ENCODE measurements at regions not wholly inside any gene's neighbourhood (a gene's known extent, or its start where the extent isn't known, plus 50 kb on each side); places are given as distances from the start of the nearest gene placed in this dataset.
A peak's percentile ranks its signal among the peaks of the same experiment; 100 is the strongest.

DNA sequence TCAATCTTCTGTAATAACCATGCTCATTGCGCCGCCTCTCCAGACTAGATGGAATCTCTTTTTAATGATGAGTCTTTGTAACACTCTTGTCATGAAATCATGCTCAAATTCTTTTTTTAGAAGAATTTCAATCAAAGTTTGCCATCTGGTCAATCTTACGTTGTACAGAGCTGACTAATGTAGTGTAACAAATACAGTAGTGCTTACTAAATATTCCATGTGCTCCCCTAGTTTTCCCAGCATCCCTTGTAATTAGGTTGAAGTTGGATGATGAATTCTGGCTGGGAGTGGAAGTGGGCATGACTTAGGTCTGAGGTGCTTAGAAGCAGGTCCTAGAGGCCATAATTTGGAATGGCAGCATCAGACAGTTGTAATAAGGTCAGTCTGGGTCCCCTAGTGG lies 309.1 kb upstream of the SNX7 start:
- no peaks in the 10 kb centered on the region for H3K4me1 ChIP-seq (ENCODE audit: insufficient read depth, low read length)
- ChIA-PET POLR2A (ENCODE audit: partially characterized antibody) (no interaction called here), CTCF (ENCODE audit: partially characterized antibody) (no interaction called here)
- Mint-ChIP-seq H3K4me1 (peaks cover 0 to 10% (median 7%) of the 10 kb centered on the region in 4 donors), H3K9me3 (peaks cover 0 to 4% (median 0%) of the 10 kb centered on the region in 8 donors), H3K27me3 (peaks cover 0 to 4% of the 10 kb centered on the region in 2 donors), H3K4me3 (no peak overlapping the region), H3K27ac (no peak overlapping the region), H3K36me3 (no peaks in the 10 kb centered on the region)
- no peaks in the 10 kb centered on the region for H3K36me3 ChIP-seq (ENCODE audit: insufficient read depth, low read length)
- H3K27me3 ChIP-seq (ENCODE audit: insufficient read depth, low read length): no peaks in the 10 kb centered on the region
- no peak for DNase-seq
- no peak overlapping the region for H3K4me3 ChIP-seq (ENCODE audit: low read length in 2 of 2)
- no peaks in the 10 kb centered on the region for H3K9me3 ChIP-seq (ENCODE audit: control insufficient read depth in 1 of 2, low read length in 2 of 2)
- intact Hi-C loops (cut with micrococcal nuclease): no loop called here
- no peak overlapping the region for H3K27ac ChIP-seq (ENCODE audit: low read depth, low read length)

DNA sequence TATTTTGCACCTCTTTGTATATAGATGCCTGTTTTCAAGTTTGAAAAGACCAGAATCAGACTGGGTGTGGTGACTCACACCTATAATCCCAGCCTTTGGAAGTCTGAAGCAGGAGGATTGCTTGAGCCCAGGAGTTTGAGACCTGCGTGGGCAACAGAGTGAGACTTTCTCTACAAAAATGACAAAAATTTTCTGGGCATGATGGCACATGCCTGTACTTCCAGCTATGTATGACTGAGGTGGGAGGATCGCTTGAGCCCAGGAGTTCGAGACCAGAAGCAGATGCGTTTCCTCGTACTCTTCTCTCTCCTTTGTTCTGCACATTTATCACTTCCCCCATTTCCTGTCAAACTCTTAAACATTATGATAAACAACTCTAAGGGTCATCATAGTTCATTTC lies 310.0 kb upstream of the SNX7 start:
- no peaks in the 10 kb centered on the region for H3K36me3 Mint-ChIP-seq
- ChIA-PET POLR2A (ENCODE audit: partially characterized antibody) (no interaction called here), CTCF (ENCODE audit: partially characterized antibody) (no interaction called here)

DNA sequence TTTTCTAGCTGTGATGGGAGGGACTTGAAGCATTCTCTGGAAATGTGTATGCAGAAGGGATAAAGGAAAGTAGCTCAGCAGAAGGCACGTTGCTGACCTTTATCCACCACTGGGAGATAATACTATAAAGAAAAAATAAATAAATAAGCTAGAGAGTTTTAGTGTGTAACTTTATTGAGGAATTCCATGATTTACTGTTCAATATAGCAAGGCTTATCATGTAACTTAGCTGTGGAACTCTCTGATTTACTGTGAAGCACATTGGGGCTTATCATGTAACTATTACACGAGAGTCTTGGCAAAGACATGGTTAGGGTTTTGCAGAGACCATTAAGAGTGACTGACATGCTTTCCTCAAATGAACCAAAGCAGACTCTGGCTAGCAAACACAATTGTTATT lies 316.1 kb upstream of the SNX7 start:
- no peaks in the 10 kb centered on the region for H3K27me3 ChIP-seq (ENCODE audit: insufficient read depth, low read length)
- H3K4me1 ChIP-seq (ENCODE audit: insufficient read depth, low read length): no peaks in the 10 kb centered on the region
- H3K27ac ChIP-seq (ENCODE audit: low read depth, low read length): no peak overlapping the region
- Mint-ChIP-seq H3K36me3 (no peaks in the 10 kb centered on the region), H3K27ac (no peak overlapping the region), H3K9me3 (peaks cover 0 to 4% (median 0%) of the 10 kb centered on the region in 8 donors), H3K27me3 (peaks cover 0 to 1% of the 10 kb centered on the region in 2 donors), H3K4me3 (no peak overlapping the region), H3K4me1 (peaks cover 0 to 1% (median 0%) of the 10 kb centered on the region in 4 donors)
- no peaks in the 10 kb centered on the region for H3K36me3 ChIP-seq (ENCODE audit: insufficient read depth, low read length)
- POLR2A ChIA-PET (ENCODE audit: partially characterized antibody): no interaction called here
- no peaks in the 10 kb centered on the region for H3K9me3 ChIP-seq (ENCODE audit: control insufficient read depth in 1 of 2, low read length in 2 of 2)
- intact Hi-C loops (cut with micrococcal nuclease): no loop called here
- DNase-seq: no peak
- CTCF ChIA-PET (ENCODE audit: partially characterized antibody): no interaction called here
- H3K4me3 ChIP-seq (ENCODE audit: low read length in 2 of 2): no peak overlapping the region

More for the DNA sequence above, 310.0 kb upstream of the SNX7 start:
- H3K27me3 Mint-ChIP-seq: peaks cover 0 to 4% of the 10 kb centered on the region in 2 donors
- H3K4me1 ChIP-seq (ENCODE audit: insufficient read depth, low read length): no peaks in the 10 kb centered on the region
- H3K9me3 Mint-ChIP-seq: peaks cover 0 to 4% (median 0%) of the 10 kb centered on the region in 8 donors
- intact Hi-C loops (cut with micrococcal nuclease): no loop called here
- H3K9me3 ChIP-seq (ENCODE audit: control insufficient read depth in 1 of 2, low read length in 2 of 2): no peaks in the 10 kb centered on the region
- H3K27ac ChIP-seq (ENCODE audit: low read depth, low read length): no peak overlapping the region
- H3K27me3 ChIP-seq (ENCODE audit: insufficient read depth, low read length): no peaks in the 10 kb centered on the region
- peaks cover 0 to 10% (median 7%) of the 10 kb centered on the region in 4 donors for H3K4me1 Mint-ChIP-seq
- no peak for DNase-seq
- no peak overlapping the region for H3K4me3 ChIP-seq (ENCODE audit: low read length in 2 of 2)
- H3K4me3 Mint-ChIP-seq: peak overlapping the region in 2 of 8 donors; percentile 22 to 29
- H3K27ac Mint-ChIP-seq: no peak overlapping the region
- H3K36me3 ChIP-seq (ENCODE audit: insufficient read depth, low read length): no peaks in the 10 kb centered on the region

DNA sequence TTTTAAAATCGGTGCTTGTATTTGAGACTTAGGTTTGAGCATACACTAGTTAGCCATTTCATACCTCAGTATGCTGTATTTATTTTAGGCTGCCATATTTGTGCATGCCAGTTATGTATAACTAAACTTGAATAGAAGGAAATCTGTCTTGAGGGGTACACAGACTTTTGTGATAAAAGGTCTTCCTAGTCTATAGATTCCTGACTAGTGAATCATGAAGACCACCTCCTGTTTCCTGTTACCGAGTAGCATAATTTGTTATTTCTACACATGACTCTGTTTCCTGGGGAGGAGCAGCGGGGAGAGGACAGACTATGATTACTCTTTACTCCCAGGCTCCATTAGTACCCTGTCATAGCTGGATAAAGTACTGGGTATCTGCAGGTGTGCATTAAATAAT lies 316.8 kb upstream of the SNX7 start:
- Histone ChIP-seq H3K4me1 (ENCODE audit: insufficient read depth, low read length) (no peaks in the 10 kb centered on the region), H3K36me3 (ENCODE audit: insufficient read depth, low read length) (no peaks in the 10 kb centered on the region), H3K4me3 (ENCODE audit: low read length in 2 of 2) (no peak overlapping the region), H3K27me3 (ENCODE audit: insufficient read depth, low read length) (no peaks in the 10 kb centered on the region), H3K9me3 (ENCODE audit: control insufficient read depth in 1 of 2, low read length in 2 of 2) (no peaks in the 10 kb centered on the region), H3K27ac (ENCODE audit: low read depth, low read length) (no peak overlapping the region)
- Mint-ChIP-seq H3K36me3 (no peaks in the 10 kb centered on the region), H3K27ac (no peak overlapping the region), H3K4me3 (no peak overlapping the region), H3K27me3 (no peaks in the 10 kb centered on the region), H3K4me1 (peaks cover 0 to 1% (median 0%) of the 10 kb centered on the region in 4 donors), H3K9me3 (peaks cover 0 to 4% (median 0%) of the 10 kb centered on the region in 8 donors)
- DNase-seq: no peak
- POLR2A ChIA-PET (ENCODE audit: partially characterized antibody): no interaction called here
- CTCF ChIA-PET (ENCODE audit: partially characterized antibody): no interaction called here
- intact Hi-C loops (cut with micrococcal nuclease): no loop called here

DNA sequence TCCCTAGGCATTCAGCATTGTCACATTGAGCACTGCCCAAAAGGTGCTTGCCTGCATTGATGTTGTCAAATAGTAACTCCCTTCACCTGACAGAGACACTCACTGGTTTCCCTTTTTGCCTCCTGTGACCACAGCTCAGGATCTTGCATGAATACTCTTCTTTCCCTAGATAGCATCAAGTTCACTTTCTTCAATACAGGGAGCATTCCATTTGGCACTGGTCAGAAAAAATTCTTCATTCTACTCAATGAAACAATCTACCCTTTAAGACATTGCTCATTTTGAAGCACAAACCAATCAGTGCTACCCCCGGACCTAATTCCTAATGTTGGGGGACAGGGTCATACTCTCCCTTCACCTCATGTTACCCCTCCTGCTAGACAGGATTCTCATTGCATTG lies 319.0 kb upstream of the SNX7 start:
- H3K27ac Mint-ChIP-seq: no peak overlapping the region
- POLR2A ChIA-PET (ENCODE audit: partially characterized antibody): no interaction called here
- Histone ChIP-seq H3K4me3 (ENCODE audit: low read length in 2 of 2) (no peak overlapping the region), H3K27ac (ENCODE audit: low read depth, low read length) (no peak overlapping the region), H3K36me3 (ENCODE audit: insufficient read depth, low read length) (no peaks in the 10 kb centered on the region), H3K27me3 (ENCODE audit: insufficient read depth, low read length) (no peaks in the 10 kb centered on the region), H3K9me3 (ENCODE audit: control insufficient read depth in 1 of 2, low read length in 2 of 2) (no peaks in the 10 kb centered on the region), H3K4me1 (ENCODE audit: insufficient read depth, low read length) (no peaks in the 10 kb centered on the region)
- H3K9me3 Mint-ChIP-seq: no peaks in the 10 kb centered on the region
- CTCF ChIA-PET (ENCODE audit: partially characterized antibody): no interaction called here
- intact Hi-C loops (cut with micrococcal nuclease): no loop called here
- no peaks in the 10 kb centered on the region for H3K27me3 Mint-ChIP-seq
- no peak overlapping the region for H3K4me3 Mint-ChIP-seq
- no peak for DNase-seq
- H3K36me3 Mint-ChIP-seq: no peaks in the 10 kb centered on the region
- no peaks in the 10 kb centered on the region for H3K4me1 Mint-ChIP-seq

DNA sequence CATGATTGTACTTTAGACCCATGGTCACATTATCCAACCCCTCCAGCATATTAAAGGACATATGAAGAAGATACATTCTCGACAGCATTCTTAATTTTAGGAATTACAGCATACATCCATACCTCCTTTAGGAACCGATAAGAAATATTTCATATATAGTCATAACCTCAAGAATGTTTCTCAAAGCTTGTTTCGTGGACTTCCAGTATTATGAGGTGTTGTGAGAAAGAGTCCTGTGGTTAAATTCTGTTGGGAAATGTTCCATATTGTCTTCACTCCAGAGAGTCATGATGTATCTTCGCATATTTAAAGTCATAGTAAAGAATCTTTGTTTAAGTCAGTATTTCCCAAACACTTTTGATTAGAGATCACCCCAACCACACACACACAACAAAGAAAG lies 321.0 kb upstream of the SNX7 start:
- peaks cover 0 to 2% (median 0%) of the 10 kb centered on the region in 8 donors for H3K9me3 Mint-ChIP-seq
- no peak overlapping the region for H3K4me3 ChIP-seq (ENCODE audit: low read length in 2 of 2)
- no peak overlapping the region for H3K27ac ChIP-seq (ENCODE audit: low read depth, low read length)
- no peak overlapping the region for H3K27ac Mint-ChIP-seq
- no peak overlapping the region for H3K4me3 Mint-ChIP-seq
- intact Hi-C loops (cut with micrococcal nuclease): no loop called here
- no peaks in the 10 kb centered on the region for H3K4me1 Mint-ChIP-seq
- H3K36me3 Mint-ChIP-seq: no peaks in the 10 kb centered on the region
- no peaks in the 10 kb centered on the region for H3K27me3 ChIP-seq (ENCODE audit: insufficient read depth, low read length)
- no peaks in the 10 kb centered on the region for H3K27me3 Mint-ChIP-seq
- no peaks in the 10 kb centered on the region for H3K36me3 ChIP-seq (ENCODE audit: insufficient read depth, low read length)
- ChIA-PET POLR2A (ENCODE audit: partially characterized antibody) (no interaction called here), CTCF (ENCODE audit: partially characterized antibody) (no interaction called here)
- H3K9me3 ChIP-seq (ENCODE audit: control insufficient read depth in 1 of 2, low read length in 2 of 2): no peaks in the 10 kb centered on the region
- no peak for DNase-seq
- no peaks in the 10 kb centered on the region for H3K4me1 ChIP-seq (ENCODE audit: insufficient read depth, low read length)

DNA sequence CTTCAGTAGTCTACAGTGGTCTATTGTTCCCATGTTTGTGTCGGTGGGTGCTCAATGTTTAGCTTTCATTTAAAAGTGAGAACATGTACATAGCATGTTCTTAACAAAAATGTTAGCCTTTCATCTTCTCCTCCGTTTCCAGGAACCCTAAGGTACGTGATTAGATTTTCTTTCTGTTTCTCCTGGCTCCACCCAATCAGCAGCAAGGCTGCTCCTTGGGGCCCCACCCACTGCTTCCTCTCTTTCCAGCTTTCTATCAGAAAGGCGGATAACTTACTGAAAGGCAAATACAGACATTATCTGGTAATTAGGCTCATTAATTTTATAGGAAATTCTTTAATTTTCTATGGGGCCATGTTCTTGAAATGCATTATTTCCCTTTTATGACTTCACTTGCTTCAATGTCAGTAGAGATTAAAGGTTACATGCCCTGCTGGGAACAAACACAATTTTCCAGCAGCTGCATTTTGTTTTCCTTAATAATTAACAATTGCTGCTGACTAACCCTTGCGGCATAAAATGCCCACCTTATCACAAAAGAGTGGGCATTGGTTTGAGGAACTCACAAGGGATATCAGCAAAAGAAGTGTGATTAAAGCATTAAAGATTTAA lies 324.9 kb upstream of the SNX7 start:
- Mint-ChIP-seq H3K36me3 (no peaks in the 10 kb centered on the region), H3K4me1 (no peaks in the 10 kb centered on the region), H3K27me3 (peaks cover 0 to 5% of the 10 kb centered on the region in 2 donors), H3K4me3 (no peak overlapping the region), H3K9me3 (peaks cover 0 to 2% (median 0%) of the 10 kb centered on the region in 8 donors), H3K27ac (no peak overlapping the region)
- ChIA-PET CTCF (ENCODE audit: partially characterized antibody) (no interaction called here), POLR2A (ENCODE audit: partially characterized antibody) (no interaction called here)
- no peaks in the 10 kb centered on the region for H3K4me1 ChIP-seq (ENCODE audit: insufficient read depth, low read length)
- H3K27me3 ChIP-seq (ENCODE audit: insufficient read depth, low read length): no peaks in the 10 kb centered on the region
- no peaks in the 10 kb centered on the region for H3K9me3 ChIP-seq (ENCODE audit: control insufficient read depth in 1 of 2, low read length in 2 of 2)
- DNase-seq: no peak
- no peaks in the 10 kb centered on the region for H3K36me3 ChIP-seq (ENCODE audit: insufficient read depth, low read length)
- H3K27ac ChIP-seq (ENCODE audit: low read depth, low read length): no peak overlapping the region
- no peak overlapping the region for H3K4me3 ChIP-seq (ENCODE audit: low read length in 2 of 2)
- intact Hi-C loops (cut with micrococcal nuclease): no loop called here

DNA sequence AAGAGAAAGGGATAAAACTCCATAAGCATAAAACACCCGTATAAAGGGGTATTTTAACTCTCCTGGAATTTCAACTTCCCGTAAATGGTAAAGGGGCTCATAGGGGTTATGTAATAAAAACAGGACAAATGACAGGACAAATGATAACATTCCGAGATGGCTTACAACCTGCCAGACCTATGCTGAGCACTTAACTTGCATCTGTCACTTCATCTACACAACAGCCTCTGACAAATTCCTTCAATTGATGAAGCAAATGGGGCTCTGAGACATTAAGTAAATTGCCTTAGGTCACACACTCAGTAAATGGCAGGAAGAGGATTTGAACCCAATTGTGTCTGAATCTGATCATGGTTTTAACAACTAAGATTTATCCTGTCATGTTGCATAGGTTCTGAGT lies 327.6 kb upstream of the SNX7 start:
- Histone ChIP-seq H3K36me3 (ENCODE audit: insufficient read depth, low read length) (no peaks in the 10 kb centered on the region), H3K9me3 (ENCODE audit: control insufficient read depth in 1 of 2, low read length in 2 of 2) (no peaks in the 10 kb centered on the region), H3K4me1 (ENCODE audit: insufficient read depth, low read length) (no peaks in the 10 kb centered on the region), H3K27me3 (ENCODE audit: insufficient read depth, low read length) (no peaks in the 10 kb centered on the region), H3K27ac (ENCODE audit: low read depth, low read length) (no peak overlapping the region), H3K4me3 (ENCODE audit: low read length in 2 of 2) (no peak overlapping the region)
- H3K4me1 Mint-ChIP-seq: no peaks in the 10 kb centered on the region
- peaks cover 0 to 5% of the 10 kb centered on the region in 2 donors for H3K27me3 Mint-ChIP-seq
- H3K27ac Mint-ChIP-seq: no peak overlapping the region
- CTCF ChIA-PET (ENCODE audit: partially characterized antibody): no interaction called here
- peaks cover 0 to 2% (median 0%) of the 10 kb centered on the region in 8 donors for H3K9me3 Mint-ChIP-seq
- intact Hi-C loops (cut with micrococcal nuclease): no loop called here
- no peaks in the 10 kb centered on the region for H3K36me3 Mint-ChIP-seq
- no peak overlapping the region for H3K4me3 Mint-ChIP-seq
- POLR2A ChIA-PET (ENCODE audit: partially characterized antibody): no interaction called here
- DNase-seq: no peak

Data from CD4-positive, alpha-beta memory T cell (primary cell).